ENCODE measurements at regions not wholly inside any gene's neighbourhood (a gene's known extent, or its start where the extent isn't known, plus 50 kb on each side); places are given as distances from the start of the nearest gene placed in this dataset.

- Mint-ChIP-seq H3K27me3 (ENCODE audit: insufficient read depth, unreplicated experiment) (no peaks in the 10 kb centered on the region), H3K4me1 (ENCODE audit: insufficient read depth, unreplicated experiment) (peaks cover 16% of the 10 kb centered on the region), H3K4me3 (ENCODE audit: unreplicated experiment) (no peak overlapping the region), H3K27ac (ENCODE audit: low read depth, unreplicated experiment) (no peak overlapping the region), H3K9me3 (ENCODE audit: unreplicated experiment) (peaks cover 8% of the 10 kb centered on the region), H3K36me3 (ENCODE audit: insufficient read depth, unreplicated experiment) (no peaks in the 10 kb centered on the region)
- POLR2A ChIA-PET = interaction anchor here (0.5 to 2.4 kb wide), 5 partner anchors 12 to 551 kb away, joined by 3 to 9 read pairs (median 4); no protein-coding TSS in a partner anchor
- CTCF ChIA-PET = interaction anchor here (0.9 to 1.0 kb wide), 2 partner anchors 63 to 106 kb away, joined by 3 to 5 read pairs; no protein-coding TSS in a partner anchor
- no peak for TF ChIP-seq CTCF (IDR thresholded peaks at IDR 0.05; ENCODE audit: unreplicated experiment)
- no TSS peak for BruUV-seq (replicated peaks)
- intact Hi-C loops (cut with micrococcal nuclease) = no loop called here
- DNase-seq (ENCODE audit: unreplicated experiment) = no peak
These were observed 116.5 kb upstream of the OTOS start for GRCh38 chr2:240256704-240257637.

- Mint-ChIP-seq H3K4me1 (ENCODE audit: insufficient read depth, unreplicated experiment) (peaks cover 16% of the 10 kb centered on the region), H3K4me3 (ENCODE audit: unreplicated experiment) (no peak overlapping the region), H3K36me3 (ENCODE audit: insufficient read depth, unreplicated experiment) (no peaks in the 10 kb centered on the region), H3K27ac (ENCODE audit: low read depth, unreplicated experiment) (no peak overlapping the region), H3K9me3 (ENCODE audit: unreplicated experiment) (peaks cover 14% of the 10 kb centered on the region), H3K27me3 (ENCODE audit: insufficient read depth, unreplicated experiment) (no peaks in the 10 kb centered on the region)
- DNase-seq (ENCODE audit: unreplicated experiment) = no peak
- intact Hi-C loops (cut with micrococcal nuclease) = no loop called here
- BruUV-seq (replicated peaks) = no TSS peak
- POLR2A ChIA-PET = interaction anchor here (0.6 kb wide), 1 partner anchor 19 kb away, joined by 3 read pairs; no protein-coding TSS in a partner anchor
- no peak for TF ChIP-seq CTCF (IDR thresholded peaks at IDR 0.05; ENCODE audit: unreplicated experiment)
- CTCF ChIA-PET = interaction anchor here (1.0 kb wide), 1 partner anchor 15 kb away, joined by 3 read pairs; no protein-coding TSS in a partner anchor
These were observed 117.6 kb upstream of the OTOS start for GRCh38 chr2:240257940-240258580.

GRCh38 chr2:240258685-240259084 lies 118.2 kb upstream of the OTOS start:
- Mint-ChIP-seq H3K27ac (ENCODE audit: low read depth, unreplicated experiment) (no peak overlapping the region), H3K4me1 (ENCODE audit: insufficient read depth, unreplicated experiment) (peaks cover 16% of the 10 kb centered on the region), H3K4me3 (ENCODE audit: unreplicated experiment) (no peak overlapping the region), H3K27me3 (ENCODE audit: insufficient read depth, unreplicated experiment) (no peaks in the 10 kb centered on the region), H3K36me3 (ENCODE audit: insufficient read depth, unreplicated experiment) (no peaks in the 10 kb centered on the region), H3K9me3 (ENCODE audit: unreplicated experiment) (peaks cover 18% of the 10 kb centered on the region)
- BruUV-seq (replicated peaks) = no TSS peak
- POLR2A ChIA-PET = no interaction called here
- DNase-seq (ENCODE audit: unreplicated experiment) = no peak
- TF ChIP-seq CTCF (IDR thresholded peaks at IDR 0.05; ENCODE audit: unreplicated experiment) = no peak
- intact Hi-C loops (cut with micrococcal nuclease) = no loop called here
- CTCF ChIA-PET = interaction anchor here (0.7 to 1.0 kb wide), 2 partner anchors 14 to 321 kb away, joined by 3 read pairs; no protein-coding TSS in a partner anchor
